ENCODE measurements at regions not wholly inside any gene's neighbourhood (a gene's known extent, or its start where the extent isn't known, plus 50 kb on each side); places are given as distances from the start of the nearest gene placed in this dataset.

- no peak overlapping the region for H3K27ac ChIP-seq (ENCODE audit: low read depth, low read length)
- H3K4me1 Mint-ChIP-seq = peaks cover 38 to 81% (median 61%) of the 10 kb centered on the region in 4 donors
- ChIA-PET CTCF (ENCODE audit: partially characterized antibody) (interaction anchor here (1.7 kb wide), 1 partner anchor 10 kb away, joined by 3 read pairs; no protein-coding TSS in a partner anchor), POLR2A (ENCODE audit: partially characterized antibody) (interaction anchor here (1.2 kb wide), 1 partner anchor 76 kb away, joined by 4 read pairs; no protein-coding TSS in a partner anchor)
- H3K4me1 ChIP-seq (ENCODE audit: insufficient read depth, low read length) = peaks cover 70% of the 10 kb centered on the region
- H3K27me3 Mint-ChIP-seq = no peaks in the 10 kb centered on the region
- H3K36me3 ChIP-seq (ENCODE audit: insufficient read depth, low read length) = no peaks in the 10 kb centered on the region
- peak overlapping the region in 1 of 8 donors; percentile 4 for H3K4me3 Mint-ChIP-seq
- H3K4me3 ChIP-seq (ENCODE audit: low read length in 2 of 2) = no peak overlapping the region
- H3K9me3 Mint-ChIP-seq = peaks cover 0 to 15% (median 6%) of the 10 kb centered on the region in 8 donors
- intact Hi-C loops (cut with micrococcal nuclease) = no loop called here
- no peaks in the 10 kb centered on the region for H3K27me3 ChIP-seq (ENCODE audit: insufficient read depth, low read length)
- no peaks in the 10 kb centered on the region for H3K9me3 ChIP-seq (ENCODE audit: control insufficient read depth in 1 of 2, low read length in 2 of 2)
- H3K27ac Mint-ChIP-seq = peak overlapping the region in 1 of 7 donors; percentile 86
- no peak for DNase-seq
- H3K36me3 Mint-ChIP-seq = no peaks in the 10 kb centered on the region
Observed at GRCh38 chr5:142428036-142428772, 103.4 kb upstream of the SPRY4 start.

DNA sequence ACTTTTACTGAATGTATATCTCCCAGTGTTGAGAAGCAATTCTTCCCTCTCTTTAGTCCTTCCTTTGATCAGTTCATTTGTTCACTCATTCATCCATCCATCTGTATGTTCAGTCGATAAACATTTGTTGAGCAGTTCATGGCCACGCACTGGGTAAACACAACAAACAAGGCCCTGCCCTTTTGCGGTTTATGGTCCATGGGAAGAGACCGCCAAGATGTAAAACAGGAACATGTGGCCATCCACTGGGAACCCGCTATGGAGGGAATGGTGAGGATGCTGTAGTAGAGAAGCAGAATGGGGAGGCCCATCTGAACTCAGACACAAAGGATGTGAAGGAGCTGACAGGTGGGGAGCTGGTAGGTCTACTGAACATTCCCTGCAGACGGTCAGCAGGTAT, 102.7 kb upstream of the SPRY4 start:
- Histone ChIP-seq H3K9me3 (ENCODE audit: control insufficient read depth in 1 of 2, low read length in 2 of 2) (no peaks in the 10 kb centered on the region), H3K27ac (ENCODE audit: low read depth, low read length) (no peak overlapping the region), H3K4me3 (ENCODE audit: low read length in 2 of 2) (no peak overlapping the region), H3K36me3 (ENCODE audit: insufficient read depth, low read length) (no peaks in the 10 kb centered on the region), H3K4me1 (ENCODE audit: insufficient read depth, low read length) (peaks cover 70% of the 10 kb centered on the region), H3K27me3 (ENCODE audit: insufficient read depth, low read length) (no peaks in the 10 kb centered on the region)
- ChIA-PET CTCF (ENCODE audit: partially characterized antibody) (interaction anchor here (1.0 to 1.5 kb wide), 2 partner anchors 12 to 459 kb away, joined by 3 read pairs; partner anchors contain the start of gene RNF14), POLR2A (ENCODE audit: partially characterized antibody) (interaction anchor here (1.1 kb wide), 1 partner anchor 204 kb away, joined by 3 read pairs; no protein-coding TSS in a partner anchor)
- H3K27ac Mint-ChIP-seq = peak overlapping the region in 6 of 7 donors; percentile 43 to 86 (median 68)
- no peak for DNase-seq
- intact Hi-C loops (cut with micrococcal nuclease) = no loop called here
- no peaks in the 10 kb centered on the region for H3K27me3 Mint-ChIP-seq
- H3K9me3 Mint-ChIP-seq = peaks cover 0 to 15% (median 6%) of the 10 kb centered on the region in 8 donors
- peak overlapping the region in 3 of 8 donors; percentile 4 to 54 (median 18) for H3K4me3 Mint-ChIP-seq
- no peaks in the 10 kb centered on the region for H3K36me3 Mint-ChIP-seq
- peaks cover 36 to 79% (median 60%) of the 10 kb centered on the region in 4 donors for H3K4me1 Mint-ChIP-seq

- Histone ChIP-seq H3K4me1 (ENCODE audit: insufficient read depth, low read length) (peaks cover 70% of the 10 kb centered on the region), H3K27ac (ENCODE audit: low read depth, low read length) (no peak overlapping the region), H3K27me3 (ENCODE audit: insufficient read depth, low read length) (no peaks in the 10 kb centered on the region), H3K36me3 (ENCODE audit: insufficient read depth, low read length) (no peaks in the 10 kb centered on the region), H3K9me3 (ENCODE audit: control insufficient read depth in 1 of 2, low read length in 2 of 2) (no peaks in the 10 kb centered on the region), H3K4me3 (ENCODE audit: low read length in 2 of 2) (no peak overlapping the region)
- no peaks in the 10 kb centered on the region for H3K27me3 Mint-ChIP-seq
- no peaks in the 10 kb centered on the region for H3K36me3 Mint-ChIP-seq
- H3K4me1 Mint-ChIP-seq = peaks cover 33 to 79% (median 55%) of the 10 kb centered on the region in 4 donors
- ChIA-PET CTCF (ENCODE audit: partially characterized antibody) (interaction anchor here (1.0 to 1.5 kb wide), 2 partner anchors 12 to 458 kb away, joined by 3 read pairs; partner anchors contain the start of gene RNF14), POLR2A (ENCODE audit: partially characterized antibody) (interaction anchor here (1.0 to 1.1 kb wide), 2 partner anchors 69 to 203 kb away, joined by 3 to 5 read pairs; no protein-coding TSS in a partner anchor)
- peak overlapping the region in 6 of 7 donors; percentile 79 to 97 (median 88) for H3K27ac Mint-ChIP-seq
- peak overlapping the region in 7 of 8 donors; percentile 13 to 85 (median 59) for H3K4me3 Mint-ChIP-seq
- H3K9me3 Mint-ChIP-seq = peaks cover 0 to 15% (median 6%) of the 10 kb centered on the region in 8 donors
- intact Hi-C loops (cut with micrococcal nuclease) = no loop called here
- DNase-seq = no peak
Observed at GRCh38 chr5:142427015-142427364, 102.2 kb upstream of the SPRY4 start.

GRCh38 chr5:142426129-142427014, 101.6 kb upstream of the SPRY4 start:
- Histone ChIP-seq H3K4me1 (ENCODE audit: insufficient read depth, low read length) (peaks cover 70% of the 10 kb centered on the region), H3K27ac (ENCODE audit: low read depth, low read length) (peak overlapping the region; percentile 49), H3K36me3 (ENCODE audit: insufficient read depth, low read length) (no peaks in the 10 kb centered on the region), H3K4me3 (ENCODE audit: low read length in 2 of 2) (no peak overlapping the region), H3K9me3 (ENCODE audit: control insufficient read depth in 1 of 2, low read length in 2 of 2) (no peaks in the 10 kb centered on the region), H3K27me3 (ENCODE audit: insufficient read depth, low read length) (no peaks in the 10 kb centered on the region)
- Mint-ChIP-seq H3K27ac (peak overlapping the region; percentile 35 to 97 (median 86)), H3K4me3 (peak overlapping the region in 7 of 8 donors; percentile 56 to 85 (median 72)), H3K9me3 (peaks cover 0 to 15% (median 6%) of the 10 kb centered on the region in 8 donors), H3K4me1 (peaks cover 32 to 79% (median 54%) of the 10 kb centered on the region in 4 donors), H3K27me3 (no peaks in the 10 kb centered on the region), H3K36me3 (no peaks in the 10 kb centered on the region)
- ChIA-PET POLR2A (ENCODE audit: partially characterized antibody) (interaction anchor here (0.6 to 1.2 kb wide), 4 partner anchors 67 to 280 kb away, joined by 3 to 5 read pairs (median 3); no protein-coding TSS in a partner anchor), CTCF (ENCODE audit: partially characterized antibody) (interaction anchor here (1.0 to 1.5 kb wide), 2 partner anchors 11 to 458 kb away, joined by 3 read pairs; partner anchors contain the start of gene RNF14)
- peak; percentile 66 to 81 (median 76) for DNase-seq
- intact Hi-C loops (cut with micrococcal nuclease) = no loop called here

DNA sequence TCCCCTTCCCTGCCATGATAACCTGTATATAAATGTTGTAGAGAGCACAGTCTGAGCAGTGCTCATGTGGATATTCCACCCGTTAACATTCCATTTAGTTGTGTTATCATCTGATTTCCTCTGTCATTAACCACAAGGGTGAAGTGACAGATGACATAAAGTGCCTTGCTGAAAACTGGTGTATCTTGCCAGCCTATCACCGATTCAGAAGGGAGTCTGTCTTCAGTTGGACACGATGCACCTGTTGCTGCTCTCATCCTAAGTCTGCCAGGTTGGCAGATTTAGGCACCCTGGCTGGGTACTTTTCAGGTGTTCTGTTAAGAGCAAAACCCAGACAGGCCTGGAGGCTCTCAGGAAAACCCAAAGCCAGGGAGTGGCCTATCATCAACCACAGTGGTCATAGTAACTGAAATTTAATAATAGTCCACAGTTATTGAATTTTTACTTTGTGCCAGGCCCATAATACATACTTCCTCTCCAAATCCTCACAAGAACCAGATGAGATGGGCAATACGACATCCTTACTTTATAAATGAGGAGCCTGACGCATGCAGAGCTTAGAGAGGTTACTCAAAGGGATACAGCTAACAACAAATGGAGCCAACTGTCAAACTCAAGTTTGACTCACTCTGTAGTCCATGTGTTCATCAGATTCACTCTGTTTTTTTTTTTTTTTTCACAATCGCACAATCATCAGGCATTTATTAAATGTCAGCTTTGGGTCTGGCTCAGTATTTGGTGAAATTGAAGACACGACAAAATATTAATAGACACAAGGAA, 100.7 kb upstream of the SPRY4 start:
- peaks cover 0 to 15% (median 6%) of the 10 kb centered on the region in 8 donors for H3K9me3 Mint-ChIP-seq

GRCh38 chr5:142422429-142422828, 97.6 kb upstream of the SPRY4 start:
- no peaks in the 10 kb centered on the region for H3K27me3 Mint-ChIP-seq
- no peaks in the 10 kb centered on the region for H3K27me3 ChIP-seq (ENCODE audit: insufficient read depth, low read length)
- H3K27ac Mint-ChIP-seq = peak overlapping the region in 2 of 7 donors; percentile 38 to 56
- H3K27ac ChIP-seq (ENCODE audit: low read depth, low read length) = no peak overlapping the region
- H3K9me3 ChIP-seq (ENCODE audit: control insufficient read depth in 1 of 2, low read length in 2 of 2) = no peaks in the 10 kb centered on the region
- intact Hi-C loops (cut with micrococcal nuclease) = no loop called here
- peaks cover 0 to 15% (median 6%) of the 10 kb centered on the region in 8 donors for H3K9me3 Mint-ChIP-seq
- H3K36me3 Mint-ChIP-seq = no peaks in the 10 kb centered on the region
- H3K4me3 ChIP-seq (ENCODE audit: low read length in 2 of 2) = no peak overlapping the region
- peak overlapping the region in 2 of 8 donors; percentile 21 to 31 for H3K4me3 Mint-ChIP-seq
- H3K4me1 ChIP-seq (ENCODE audit: insufficient read depth, low read length) = peaks cover 71% of the 10 kb centered on the region
- no peak for DNase-seq
- ChIA-PET CTCF (ENCODE audit: partially characterized antibody) (interaction anchor here (0.7 to 2.2 kb wide), 2 partner anchors 164 to 167 kb away, joined by 3 to 5 read pairs; no protein-coding TSS in a partner anchor), POLR2A (ENCODE audit: partially characterized antibody) (interaction anchor here (2.3 to 4.8 kb wide), 2 partner anchors 10 to 65 kb away, joined by 11 to 32 read pairs; no protein-coding TSS in a partner anchor)
- no peaks in the 10 kb centered on the region for H3K36me3 ChIP-seq (ENCODE audit: insufficient read depth, low read length)
- H3K4me1 Mint-ChIP-seq = peaks cover 41 to 81% (median 62%) of the 10 kb centered on the region in 4 donors

More for the DNA sequence above, 100.7 kb upstream of the SPRY4 start:
- Mint-ChIP-seq H3K36me3 (no peaks in the 10 kb centered on the region), H3K4me3 (peak overlapping the region in 6 of 8 donors; percentile 56 to 85 (median 72)), H3K27ac (peak overlapping the region; percentile 26 to 97 (median 86)), H3K4me1 (peaks cover 37 to 81% (median 57%) of the 10 kb centered on the region in 4 donors), H3K27me3 (no peaks in the 10 kb centered on the region)
- no peaks in the 10 kb centered on the region for H3K36me3 ChIP-seq (ENCODE audit: insufficient read depth, low read length)
- no peaks in the 10 kb centered on the region for H3K27me3 ChIP-seq (ENCODE audit: insufficient read depth, low read length)
- peak overlapping the region; percentile 49 for H3K27ac ChIP-seq (ENCODE audit: low read depth, low read length)
- peaks cover 72% of the 10 kb centered on the region for H3K4me1 ChIP-seq (ENCODE audit: insufficient read depth, low read length)
- no peak overlapping the region for H3K4me3 ChIP-seq (ENCODE audit: low read length in 2 of 2)
- no peak for DNase-seq
- ChIA-PET POLR2A (ENCODE audit: partially characterized antibody) (interaction anchor here (0.6 to 1.2 kb wide), 3 partner anchors 66 to 281 kb away, joined by 3 read pairs; no protein-coding TSS in a partner anchor), CTCF (ENCODE audit: partially characterized antibody) (no interaction called here)
- intact Hi-C loops (cut with micrococcal nuclease) = no loop called here
- no peaks in the 10 kb centered on the region for H3K9me3 ChIP-seq (ENCODE audit: control insufficient read depth in 1 of 2, low read length in 2 of 2)
